ENCODE measurements at regions not wholly inside any gene's neighbourhood (a gene's known extent, or its start where the extent isn't known, plus 50 kb on each side); places are given as distances from the start of the nearest gene placed in this dataset.

GRCh38 chr18:30618567-30618966, 424.0 kb downstream of the DSC3 start:
- no peaks in the 10 kb centered on the region; the same call in 1 of the 2 replicates for H3K27me3 Mint-ChIP-seq (ENCODE audit: insufficient read depth)
- TF ChIP-seq CTCF (IDR thresholded peaks at IDR 0.05), result no peak
- H3K36me3 Mint-ChIP-seq (ENCODE audit: low read depth), result no peaks in the 10 kb centered on the region
- DNase-seq, result no peak
- H3K4me3 Mint-ChIP-seq, result no peak overlapping the region
- H3K9me3 Mint-ChIP-seq, result peaks cover 41% of the 10 kb centered on the region
- no peak overlapping the region for H3K27ac Mint-ChIP-seq
- no peaks in the 10 kb centered on the region for H3K4me1 Mint-ChIP-seq (ENCODE audit: low read depth)

DNA sequence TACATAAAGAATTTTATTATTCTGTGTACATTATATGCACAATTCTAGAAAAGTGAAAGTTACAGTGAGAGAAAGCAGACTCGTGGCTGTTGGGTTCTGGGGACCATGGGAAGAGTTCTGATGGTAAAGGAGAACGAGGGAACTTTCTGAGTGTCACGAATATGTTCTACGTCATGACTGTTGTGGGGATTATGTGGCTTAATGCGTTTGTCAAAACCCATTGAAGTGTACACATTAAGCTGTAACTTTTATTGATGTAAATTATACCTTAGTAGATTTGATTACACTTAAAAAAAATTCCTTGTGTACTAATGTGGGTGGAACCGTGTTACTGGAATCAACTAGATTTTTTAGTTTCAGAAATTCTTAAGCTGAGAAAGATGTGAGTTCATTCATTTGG, 426.1 kb downstream of the DSC3 start:
- H3K27ac Mint-ChIP-seq, result no peak overlapping the region
- no peak for TF ChIP-seq CTCF (IDR thresholded peaks at IDR 0.05)
- no peaks in the 10 kb centered on the region; the same call in 1 of the 2 replicates for H3K27me3 Mint-ChIP-seq (ENCODE audit: insufficient read depth)
- no peaks in the 10 kb centered on the region for H3K4me1 Mint-ChIP-seq (ENCODE audit: low read depth)
- no peaks in the 10 kb centered on the region for H3K36me3 Mint-ChIP-seq (ENCODE audit: low read depth)
- H3K9me3 Mint-ChIP-seq, result peaks cover 29% of the 10 kb centered on the region
- no peak overlapping the region for H3K4me3 Mint-ChIP-seq
- no peak for DNase-seq

DNA sequence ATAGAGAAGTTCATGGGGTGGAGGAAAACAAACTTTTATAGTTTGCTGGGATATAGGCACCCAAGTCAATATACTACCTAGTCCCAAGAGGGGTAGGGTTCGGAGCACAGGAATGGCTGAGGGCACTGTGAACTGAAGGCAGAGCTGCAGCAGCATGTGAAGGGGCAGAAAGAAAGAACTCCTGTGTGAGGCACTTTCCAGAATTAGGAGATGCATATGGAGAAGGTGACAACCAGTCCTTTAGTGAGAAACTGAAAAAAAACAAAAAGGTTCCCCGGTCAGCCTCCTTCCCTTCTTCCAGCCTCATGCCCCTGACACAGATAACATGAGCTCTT, 429.1 kb downstream of the DSC3 start:
- no peaks in the 10 kb centered on the region; the same call in 1 of the 2 replicates for H3K27me3 Mint-ChIP-seq (ENCODE audit: insufficient read depth)
- H3K4me1 Mint-ChIP-seq (ENCODE audit: low read depth), result no peaks in the 10 kb centered on the region
- DNase-seq, result no peak
- H3K36me3 Mint-ChIP-seq (ENCODE audit: low read depth), result no peaks in the 10 kb centered on the region
- H3K27ac Mint-ChIP-seq, result no peak overlapping the region
- no peak overlapping the region for H3K4me3 Mint-ChIP-seq
- no peak for TF ChIP-seq CTCF (IDR thresholded peaks at IDR 0.05)
- H3K9me3 Mint-ChIP-seq, result peaks cover 19% of the 10 kb centered on the region

DNA sequence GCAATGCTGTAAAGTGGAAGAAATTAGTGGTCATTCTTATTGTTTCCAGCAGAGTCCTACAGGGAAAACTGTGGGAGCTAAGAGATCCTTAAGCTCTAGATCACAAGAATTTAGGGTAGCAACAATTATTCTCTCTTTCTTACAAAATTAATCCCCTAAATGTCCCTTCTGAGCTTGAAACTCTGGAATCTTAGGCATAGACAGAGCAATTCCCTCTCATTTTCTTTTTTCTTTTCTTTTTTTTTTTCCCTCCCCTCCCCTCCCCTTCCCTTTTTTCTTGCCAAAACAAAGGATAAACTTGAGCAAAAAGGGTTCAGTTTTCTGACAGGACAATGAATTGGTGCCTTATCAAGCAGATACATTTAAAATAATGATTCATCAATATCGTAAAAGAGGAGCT, 441.0 kb downstream of the DSC3 start:
- no peak overlapping the region for H3K4me3 Mint-ChIP-seq
- peaks cover 13% of the 10 kb centered on the region for H3K9me3 Mint-ChIP-seq
- H3K27me3 Mint-ChIP-seq (ENCODE audit: insufficient read depth), result no peaks in the 10 kb centered on the region
- no peak for DNase-seq
- no peak overlapping the region for H3K27ac Mint-ChIP-seq
- H3K36me3 Mint-ChIP-seq (ENCODE audit: low read depth), result peaks cover 4% of the 10 kb centered on the region; the same call in 1 of the 2 replicates
- TF ChIP-seq CTCF (IDR thresholded peaks at IDR 0.05), result no peak
- H3K4me1 Mint-ChIP-seq (ENCODE audit: low read depth), result no peaks in the 10 kb centered on the region

DNA sequence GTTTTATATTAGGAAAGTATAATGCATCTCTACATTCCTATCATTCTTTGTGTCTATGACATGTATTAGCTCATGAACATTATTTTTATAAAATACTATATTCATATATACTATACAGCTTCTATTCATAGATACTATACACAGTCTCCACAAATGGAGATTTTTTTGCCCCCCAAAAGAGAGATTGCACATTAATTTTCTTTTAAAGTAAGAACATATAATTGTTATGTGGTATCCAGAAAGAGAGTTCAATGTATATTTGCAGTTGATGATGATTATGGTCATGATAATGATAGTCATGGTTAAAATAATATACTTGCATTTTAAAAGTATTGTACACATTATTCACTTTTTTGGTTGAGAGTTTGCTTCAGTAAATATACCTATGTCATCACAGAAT, 445.3 kb downstream of the DSC3 start:
- Mint-ChIP-seq H3K4me1 (ENCODE audit: low read depth) (no peaks in the 10 kb centered on the region), H3K36me3 (ENCODE audit: low read depth) (no peaks in the 10 kb centered on the region), H3K27ac (no peak overlapping the region), H3K4me3 (no peak overlapping the region), H3K27me3 (ENCODE audit: insufficient read depth) (no peaks in the 10 kb centered on the region), H3K9me3 (peaks cover 17% of the 10 kb centered on the region)
- no peak for DNase-seq
- TF ChIP-seq CTCF (IDR thresholded peaks at IDR 0.05), result no peak

DNA sequence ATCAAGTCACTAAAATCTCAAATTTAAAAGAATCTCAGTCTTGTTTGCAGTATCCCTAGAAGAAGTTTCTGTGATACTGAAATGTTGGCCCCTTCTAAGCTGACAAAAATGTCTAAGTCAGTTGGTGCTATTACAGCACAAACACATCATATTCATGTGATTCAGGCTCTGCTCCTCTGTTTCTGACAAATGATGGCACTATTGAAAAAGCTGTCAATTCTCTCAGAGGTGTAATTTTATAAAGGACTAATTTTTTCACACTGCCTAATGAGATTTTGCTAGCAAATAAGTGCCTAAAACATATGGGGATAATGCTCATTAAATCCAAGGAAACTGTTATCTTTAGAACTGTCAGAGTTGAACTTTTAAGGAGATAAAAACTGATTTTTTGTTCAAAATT, 445.9 kb downstream of the DSC3 start:
- Mint-ChIP-seq H3K4me3 (no peak overlapping the region), H3K9me3 (peaks cover 17% of the 10 kb centered on the region), H3K27me3 (ENCODE audit: insufficient read depth) (no peaks in the 10 kb centered on the region), H3K36me3 (ENCODE audit: low read depth) (no peaks in the 10 kb centered on the region), H3K4me1 (ENCODE audit: low read depth) (no peaks in the 10 kb centered on the region), H3K27ac (no peak overlapping the region)
- no peak for TF ChIP-seq CTCF (IDR thresholded peaks at IDR 0.05)
- no peak for DNase-seq

All from HFFc6 (cell line).